Fibroblast of lung (primary cell): ENCODE measurements at regions not wholly inside any gene's neighbourhood (a gene's known extent, or its start where the extent isn't known, plus 50 kb on each side); places are given as distances from the start of the nearest gene placed in this dataset.

Experiments
- CTCF ChIP-seq, 2 donors: IDR thresholded peaks in 1 of 2; conservative IDR thresholded peaks in 1 of 2; 1 replicate in 1 of 2; 2 replicates in 1 of 2; pipeline ENCODE4 v1.5.1; 2011 to 2012; ENCODE audit warnings: low read length in 2 of 2, control low read depth in 1 of 2, inconsistent platforms in 1 of 2, low read depth in 1 of 2, mild to moderate bottlenecking in 1 of 2
- EZH2 ChIP-seq: IDR thresholded peaks from 2 replicates; pipeline ENCODE4 v1.5.1; 2012; ENCODE audit warnings: low read length, control low read depth, mild to moderate bottlenecking; ENCODE audit errors: missing control alignments

- TF ChIP-seq CTCF (conservative IDR thresholded peaks at IDR 0.05 in 1 of 2, IDR thresholded peaks at IDR 0.05 in 1 of 2; ENCODE audit: low read depth in 1 of 2, low read length in 2 of 2), result no peak
- TF ChIP-seq EZH2, result no peak
Observed at GRCh38 chr5:179410291-179411160, 65.3 kb upstream of the ADAMTS2 start.
